Endothelial cell of umbilical vein (primary cell): ENCODE measurements at regions not wholly inside any gene's neighbourhood (a gene's known extent, or its start where the extent isn't known, plus 50 kb on each side); places are given as distances from the start of the nearest gene placed in this dataset.

Experiments used
- BruUV-seq: library from RNA; stranded (reverse); fragments of 400-500 nt; replicated peaks from 2 replicates; lab custom pipeline; 2021; lab: Mats Ljungman, UMichigan
- CTCF ChIA-PET: fragments of 300-600, 350-600 bp; sonication (Branson Sonifier 250); formaldehyde crosslinking; loops from one replicate; lab custom pipeline; 2021; ENCODE audit warnings: antibody characterized with exemption, inconsistent platforms; lab: Charles Lee
- POLR2A ChIA-PET: fragments of 300-600, 350-600 bp; sonication (Branson Sonifier 250); formaldehyde crosslinking; loops from one replicate; lab custom pipeline; 2021; ENCODE audit warnings: antibody characterized with exemption, inconsistent platforms; lab: Charles Lee
- DNase-seq: peaks from one replicate; pipeline ENCODE4 v3.0.0-alpha.2; 2011; ENCODE audit warnings: low read depth, low spot score
- FAIRE-seq: peaks from 2 replicates; lab custom pipeline; 2011; peaks lifted over from hg19 to GRCh38; lab: Jason Lieb, UNC
- H2AFZ ChIP-seq: 2 replicates; pipeline ENCODE4 v1.6.0; 2012; ENCODE audit warnings: low read depth, low read length, control low read depth, inconsistent platforms
- H3K27ac ChIP-seq: 2 replicates; pipeline ENCODE4 v1.5.1; 2011; ENCODE audit warnings: low read depth, mild to moderate bottlenecking, control low read depth, low read length, moderate library complexity; ENCODE audit not compliant: insufficient read depth
- H3K27me3 ChIP-seq, 2 experiments: 2 replicates each; pipeline versions ENCODE4 v1.6.0 to v1.6.1; 2011; ENCODE audit warnings: low read length in 2 of 2, mixed read lengths in 1 of 2; ENCODE audit not compliant: control insufficient read depth in 2 of 2, insufficient read depth in 2 of 2
- H3K36me3 ChIP-seq, 2 experiments: 2 replicates in 1 of 2; 3 replicates in 1 of 2; pipeline ENCODE4 v1.5.1; 2011; ENCODE audit warnings: low read length in 2 of 2, mild to moderate bottlenecking in 1 of 2, moderate library complexity in 1 of 2; ENCODE audit not compliant: control insufficient read depth in 2 of 2, insufficient read depth in 2 of 2; ENCODE audit errors: extremely low read depth in 1 of 2
- H3K4me1 ChIP-seq: 3 replicates; pipeline ENCODE4 v1.5.1; 2011; ENCODE audit warnings: mild to moderate bottlenecking, low read length; ENCODE audit not compliant: control insufficient read depth, insufficient read depth; ENCODE audit errors: extremely low read depth
- H3K4me2 ChIP-seq: 2 replicates; pipeline ENCODE4 v1.6.1; 2011; ENCODE audit warnings: low read length, control low read depth, mixed read lengths; ENCODE audit not compliant: insufficient read depth
- H3K4me3 ChIP-seq, 3 experiments: fragments of 200-600 bp in 1 of 3; sonication (generic), shearing (Covaris generic) in 1 of 3; replicated peaks in 1 of 3; 2 replicates each; pipeline ENCODE4 v1.5.1; 2011 to 2016; ENCODE audit warnings: control low read depth in 3 of 3, low read length in 3 of 3, mild to moderate bottlenecking in 2 of 3, inconsistent platforms in 1 of 3, low read depth in 1 of 3, moderate library complexity in 1 of 3; ENCODE audit not compliant: insufficient read depth in 1 of 3
- H3K79me2 ChIP-seq: 2 replicates; pipeline ENCODE4 v1.6.0; 2012; ENCODE audit warnings: low read length, inconsistent platforms; ENCODE audit not compliant: control insufficient read depth, insufficient read depth
- H3K9ac ChIP-seq: replicated peaks from 2 replicates; pipeline ENCODE3; 2011; ENCODE audit warnings: low read length, control low read depth; ENCODE audit not compliant: insufficient read depth; ENCODE audit errors: extremely low read depth
- H3K9me1 ChIP-seq: replicated peaks from 3 replicates; pipeline ENCODE4 v1.6.0; 2011; ENCODE audit warnings: mild to moderate bottlenecking, low read length; ENCODE audit not compliant: control insufficient read depth, insufficient read depth; ENCODE audit errors: extremely low read depth
- H3K9me3 ChIP-seq: replicated peaks from 2 replicates; pipeline ENCODE4 v1.5.1; 2012; ENCODE audit warnings: low read length, inconsistent platforms; ENCODE audit not compliant: control insufficient read depth, insufficient read depth
- H4K20me1 ChIP-seq: replicated peaks from 2 replicates; pipeline ENCODE3; 2011; ENCODE audit warnings: mild to moderate bottlenecking, low read length; ENCODE audit not compliant: control insufficient read depth, insufficient read depth; ENCODE audit errors: extremely low read depth
- CTCF ChIP-seq, 2 donors: IDR thresholded peaks; 1 replicate in 1 of 2; 2 replicates in 1 of 2; pipeline ENCODE4 v1.5.1; 2011; ENCODE audit warnings: low read length in 2 of 2, mild to moderate bottlenecking in 2 of 2, moderate library complexity in 2 of 2, control low read depth in 1 of 2, inconsistent platforms in 1 of 2, low read depth in 1 of 2; ENCODE audit not compliant: insufficient read depth in 1 of 2; ENCODE audit errors: extremely low read depth in 1 of 2
- EZH2 ChIP-seq: IDR thresholded peaks from 2 replicates; pipeline ENCODE4 v1.6.1; 2012; ENCODE audit warnings: borderline replicate concordance, low read depth, mild to moderate bottlenecking, moderate library complexity, low read length, inconsistent platforms; ENCODE audit not compliant: severe bottlenecking
- FOS ChIP-seq: IDR thresholded peaks from 2 replicates; pipeline ENCODE4 v1.6.1; 2011; ENCODE audit warnings: mild to moderate bottlenecking, low read length, moderate library complexity, borderline replicate concordance; ENCODE audit not compliant: insufficient read depth
- GATA2 ChIP-seq: IDR thresholded peaks from 2 replicates; pipeline ENCODE4 v1.7.0; 2011; ENCODE audit warnings: low read depth, mild to moderate bottlenecking, moderate library complexity, mixed read lengths, low read length; ENCODE audit not compliant: insufficient read length, insufficient read depth
- JUN ChIP-seq: IDR thresholded peaks from 2 replicates; pipeline ENCODE4 v1.6.1; 2011; ENCODE audit warnings: borderline replicate concordance, low read depth; ENCODE audit not compliant: insufficient read length, insufficient read depth
- MAX ChIP-seq: IDR thresholded peaks from 2 replicates; pipeline ENCODE4 v1.6.1; 2011; ENCODE audit not compliant: insufficient read depth, insufficient read length
- MYC ChIP-seq: IDR thresholded peaks from one replicate; pipeline ENCODE4 v1.6.1; 2011; ENCODE audit warnings: mild to moderate bottlenecking, low read depth, low read length
- POLR2A ChIP-seq: IDR thresholded peaks from 2 replicates; pipeline ENCODE4 v1.6.1; 2012; ENCODE audit warnings: low read depth, mild to moderate bottlenecking, control low read depth, low read length
- POLR2AphosphoS5 ChIP-seq: IDR thresholded peaks from 2 replicates; pipeline ENCODE4 v1.6.1; 2012; ENCODE audit warnings: low read depth, mild to moderate bottlenecking, control low read depth, low read length, moderate library complexity; ENCODE audit not compliant: insufficient read depth
- dilution Hi-C: fragments of 300-500 bp; cut with MboI; formaldehyde crosslinking; loops from one replicate; pipeline ENCODE4 v1.15.0; 2019; ENCODE audit warnings: low sequenced_read_pairs; ENCODE audit not compliant: extremely low pct_ligation_motif_present
- intact Hi-C: fragments of 100-400 bp; cut with micrococcal nuclease; formaldehyde crosslinking; loops from one replicate; pipeline ENCODE4 v1.10.0; 2022

GRCh38 chr4:147194114-147194513, 248.4 kb upstream of the TTC29 start:
- POLR2A ChIA-PET: no interaction called here
- H3K9me1 ChIP-seq: no peaks in the 10 kb centered on the region
- DNase-seq (peak; percentile 13), FAIRE-seq (no peak)
- peaks cover 5% of the 10 kb centered on the region for H3K4me1 ChIP-seq
- H3K36me3 ChIP-seq: no peaks in the 10 kb centered on the region
- H3K9me3 ChIP-seq: no peaks in the 10 kb centered on the region
- no peak overlapping the region for H3K4me3 ChIP-seq
- H3K4me2 ChIP-seq: no peak overlapping the region
- intact Hi-C loops: no loop called here
- H4K20me1 ChIP-seq: no peaks in the 10 kb centered on the region
- no peak overlapping the region for H3K27ac ChIP-seq
- no TSS peak for BruUV-seq
- CTCF ChIA-PET: no interaction called here
- no peak for TF ChIP-seq MYC
- TF ChIP-seq GATA2: no peak
- TF ChIP-seq POLR2A: no peak
- TF ChIP-seq CTCF (IDR thresholded peaks at IDR 0.05; ENCODE audit: extremely low read depth in 1 of 2, insufficient read depth in 1 of 2, low read depth in 1 of 2, low read length in 2 of 2): no peak
- TF ChIP-seq MAX: no peak
- TF ChIP-seq POLR2AphosphoS5: no peak
- no peaks in the 10 kb centered on the region for H3K27me3 ChIP-seq
- no peak overlapping the region for H2AFZ ChIP-seq
- no peak overlapping the region for H3K9ac ChIP-seq
- no peaks in the 10 kb centered on the region for H3K79me2 ChIP-seq
- dilution Hi-C loops: no loop called here

GRCh38 chr4:147194604-147195003, 248.9 kb upstream of the TTC29 start:
- Histone ChIP-seq H3K4me3 (no peak overlapping the region), H3K4me2 (no peak overlapping the region), H3K79me2 (no peaks in the 10 kb centered on the region), H3K27me3 (no peaks in the 10 kb centered on the region), H3K9ac (no peak overlapping the region), H3K27ac (no peak overlapping the region), H3K9me1 (no peaks in the 10 kb centered on the region), H3K9me3 (no peaks in the 10 kb centered on the region), H3K4me1 (peaks cover 5% of the 10 kb centered on the region), H2AFZ (no peak overlapping the region), H3K36me3 (no peaks in the 10 kb centered on the region), H4K20me1 (no peaks in the 10 kb centered on the region)
- no TSS peak for BruUV-seq
- POLR2A ChIA-PET: no interaction called here
- TF ChIP-seq MYC (no peak), EZH2 (no peak), POLR2A (no peak), JUN (no peak), FOS (no peak), POLR2AphosphoS5 (no peak), CTCF (IDR thresholded peaks at IDR 0.05; ENCODE audit: extremely low read depth in 1 of 2, insufficient read depth in 1 of 2, low read depth in 1 of 2, low read length in 2 of 2) (no peak), GATA2 (no peak), MAX (no peak)
- FAIRE-seq (no peak), DNase-seq (no peak)
- CTCF ChIA-PET: no interaction called here
- intact Hi-C loops (no loop called here), dilution Hi-C loops (no loop called here)
